CD14-positive monocyte (primary cell): ENCODE measurements at regions not wholly inside any gene's neighbourhood (a gene's known extent, or its start where the extent isn't known, plus 50 kb on each side); places are given as distances from the start of the nearest gene placed in this dataset.
A peak's percentile ranks its signal among the peaks of the same experiment; 100 is the strongest.

Experiments
- DNase-seq, 3 donors: peaks; one replicate each; pipeline ENCODE4 v3.0.0-alpha.2; 2011 to 2022
- H2AFZ ChIP-seq: 2 replicates; pipeline ENCODE4 v1.6.0; 2012; ENCODE audit warnings: mild to moderate bottlenecking, low read depth, low read length, inconsistent platforms; ENCODE audit not compliant: insufficient read depth, poor library complexity, severe bottlenecking
- H3K27ac ChIP-seq, 2 donors: 1 replicate in 1 of 2; 2 replicates in 1 of 2; pipeline ENCODE4 v1.5.1; 2012 to 2013; ENCODE audit warnings: low read length in 2 of 2, control low read depth in 1 of 2, inconsistent platforms in 1 of 2, low read depth in 1 of 2, mild to moderate bottlenecking in 1 of 2
- H3K27me3 ChIP-seq, 2 donors: one replicate each; pipeline versions ENCODE4 v1.6.0 to v1.6.1; 2011 to 2013; ENCODE audit warnings: low read length in 2 of 2; ENCODE audit not compliant: control insufficient read depth in 2 of 2, insufficient read depth in 2 of 2
- H3K36me3 ChIP-seq, 2 donors: replicated peaks in 1 of 2; 1 replicate in 1 of 2; 2 replicates in 1 of 2; pipeline versions ENCODE4 v1.5.1 to v1.6.1; 2012 to 2013; ENCODE audit warnings: low read length in 2 of 2, control low read depth in 1 of 2, inconsistent platforms in 1 of 2, mild to moderate bottlenecking in 1 of 2; ENCODE audit not compliant: insufficient read depth in 2 of 2, control insufficient read depth in 1 of 2
- H3K4me1 ChIP-seq, 2 donors: 1 replicate in 1 of 2; 2 replicates in 1 of 2; pipeline versions ENCODE4 v1.5.1 to v1.6.1; 2012 to 2013; ENCODE audit warnings: low read length in 2 of 2, control low read depth in 1 of 2, inconsistent platforms in 1 of 2, mild to moderate bottlenecking in 1 of 2, moderate library complexity in 1 of 2; ENCODE audit not compliant: insufficient read depth in 2 of 2, control insufficient read depth in 1 of 2
- H3K4me2 ChIP-seq: replicated peaks from 2 replicates; pipeline ENCODE3; 2012; ENCODE audit warnings: low read length, moderate library complexity, mild to moderate bottlenecking; ENCODE audit not compliant: poor library complexity, severe bottlenecking; ENCODE audit errors: extremely low read depth
- H3K4me3 ChIP-seq, 3 experiments: fragments of 200-600 bp in 1 of 3; sonication (generic) in 1 of 3; replicated peaks in 1 of 3; 1 replicate in 2 of 3; 2 replicates in 1 of 3; pipeline ENCODE4 v1.5.1; 2011 to 2013; ENCODE audit warnings: low read length in 3 of 3, mild to moderate bottlenecking in 3 of 3, control low read depth in 2 of 3, low read depth in 2 of 3, inconsistent platforms in 1 of 3, moderate library complexity in 1 of 3
- H3K79me2 ChIP-seq: 2 replicates; pipeline ENCODE4 v1.6.0; 2012; ENCODE audit warnings: mild to moderate bottlenecking, control low read depth, inconsistent platforms, low read length, moderate library complexity; ENCODE audit not compliant: insufficient read depth
- H3K9ac ChIP-seq: 2 replicates; pipeline ENCODE4 v1.6.0; 2017; ENCODE audit warnings: low read length, mild to moderate bottlenecking; ENCODE audit not compliant: insufficient read depth, poor library complexity, severe bottlenecking
- H3K9me3 ChIP-seq, 2 donors: replicated peaks in 1 of 2; 1 replicate in 1 of 2; 2 replicates in 1 of 2; pipeline versions ENCODE4 v1.5.1 to v1.6.1; 2012 to 2013; ENCODE audit warnings: low read length in 2 of 2, control low read depth in 1 of 2; ENCODE audit not compliant: control insufficient read depth in 1 of 2, insufficient read depth in 1 of 2
- H4K20me1 ChIP-seq: 2 replicates; pipeline ENCODE4 v1.6.0; 2012; ENCODE audit warnings: mild to moderate bottlenecking, low read length, control low read depth, moderate library complexity; ENCODE audit not compliant: insufficient read depth
- H3K27ac Mint-ChIP-seq, 7 donors: one replicate each; pipeline ENCODE4 v1.8.0; 2020; ENCODE audit warnings: mild to moderate bottlenecking in 7 of 7, mixed read lengths in 7 of 7, moderate library complexity in 6 of 7, inconsistent platforms in 2 of 7
- H3K27me3 Mint-ChIP-seq, 3 donors: one replicate each; pipeline ENCODE4 v1.8.0; 2021 to 2022; ENCODE audit warnings: low read depth in 3 of 3, mild to moderate bottlenecking in 3 of 3, mixed read lengths in 3 of 3, moderate library complexity in 3 of 3, inconsistent platforms in 1 of 3
- H3K36me3 Mint-ChIP-seq, 2 donors: one replicate each; pipeline ENCODE4 v1.8.0; 2020; ENCODE audit warnings: mixed read lengths in 2 of 2, inconsistent platforms in 1 of 2, mild to moderate bottlenecking in 1 of 2
- H3K4me1 Mint-ChIP-seq: one replicate; pipeline ENCODE4 v1.8.0; 2020; ENCODE audit warnings: mild to moderate bottlenecking, mixed read lengths
- H3K4me3 Mint-ChIP-seq, 2 donors: one replicate each; pipeline ENCODE4 v1.8.0; 2020; ENCODE audit warnings: mild to moderate bottlenecking in 2 of 2, mixed read lengths in 2 of 2, moderate library complexity in 1 of 2
- H3K9me3 Mint-ChIP-seq, 7 donors: one replicate each; pipeline ENCODE4 v1.8.0; 2020 to 2022; ENCODE audit warnings: mixed read lengths in 7 of 7, mild to moderate bottlenecking in 6 of 7, moderate library complexity in 6 of 7, inconsistent platforms in 2 of 7
- WGBS: methylation state at CpG from one replicate; pipeline ENCODE4 v1.1.5; 2013; ENCODE audit warnings: missing lambda C conversion rate; ENCODE audit not compliant: insufficient coverage; 5-methylcytosine and 5-hydroxymethylcytosine counted together
- intact Hi-C, 2 donors: fragments of 100-400 bp; cut with micrococcal nuclease; formaldehyde crosslinking; loops; one replicate each; pipeline versions ENCODE4 v1.15.0 to v1.15.1; 2023
- TF ChIP-seq, protein P1 (sequence below): fragments of 200-600 bp; IDR thresholded peaks from one replicate; pipeline ENCODE4 v1.8.0; 2022; ENCODE audit warnings: antibody characterized with exemption, mild to moderate bottlenecking

DNA sequence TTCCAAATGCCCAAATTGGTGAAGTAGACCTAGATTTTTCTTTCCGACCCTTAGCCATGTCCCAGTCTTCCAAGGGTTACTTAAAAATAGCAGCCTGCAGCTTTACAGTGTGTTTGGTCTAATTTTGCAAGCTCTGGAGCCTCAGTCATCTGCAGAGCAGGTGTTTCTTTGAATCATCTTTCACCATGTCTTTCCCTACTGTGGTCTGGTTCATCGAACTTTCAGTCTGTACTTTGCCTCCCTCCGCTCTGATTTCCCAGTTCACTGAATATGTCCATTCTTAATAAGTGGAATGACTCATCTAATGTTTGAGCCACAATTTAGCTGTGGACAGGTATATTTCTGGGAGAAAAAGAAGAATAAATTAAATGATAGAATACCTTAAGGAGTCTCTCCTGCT is 1060.7 kb downstream of the EFNA5 start:
- H3K27ac ChIP-seq, result no peak overlapping the region
- TF ChIP-seq, protein P1, sequence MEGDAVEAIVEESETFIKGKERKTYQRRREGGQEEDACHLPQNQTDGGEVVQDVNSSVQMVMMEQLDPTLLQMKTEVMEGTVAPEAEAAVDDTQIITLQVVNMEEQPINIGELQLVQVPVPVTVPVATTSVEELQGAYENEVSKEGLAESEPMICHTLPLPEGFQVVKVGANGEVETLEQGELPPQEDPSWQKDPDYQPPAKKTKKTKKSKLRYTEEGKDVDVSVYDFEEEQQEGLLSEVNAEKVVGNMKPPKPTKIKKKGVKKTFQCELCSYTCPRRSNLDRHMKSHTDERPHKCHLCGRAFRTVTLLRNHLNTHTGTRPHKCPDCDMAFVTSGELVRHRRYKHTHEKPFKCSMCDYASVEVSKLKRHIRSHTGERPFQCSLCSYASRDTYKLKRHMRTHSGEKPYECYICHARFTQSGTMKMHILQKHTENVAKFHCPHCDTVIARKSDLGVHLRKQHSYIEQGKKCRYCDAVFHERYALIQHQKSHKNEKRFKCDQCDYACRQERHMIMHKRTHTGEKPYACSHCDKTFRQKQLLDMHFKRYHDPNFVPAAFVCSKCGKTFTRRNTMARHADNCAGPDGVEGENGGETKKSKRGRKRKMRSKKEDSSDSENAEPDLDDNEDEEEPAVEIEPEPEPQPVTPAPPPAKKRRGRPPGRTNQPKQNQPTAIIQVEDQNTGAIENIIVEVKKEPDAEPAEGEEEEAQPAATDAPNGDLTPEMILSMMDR, result no peak
- no peak for DNase-seq
- no peaks in the 10 kb centered on the region for H3K27me3 ChIP-seq
- Mint-ChIP-seq H3K27me3 (no peaks in the 10 kb centered on the region), H3K36me3 (no peaks in the 10 kb centered on the region), H3K27ac (peak overlapping the region in 1 of 7 donors; percentile 37), H3K9me3 (peaks cover 0 to 3% (median under 1%) of the 10 kb centered on the region in 7 donors), H3K4me1 (no peaks in the 10 kb centered on the region), H3K4me3 (no peak overlapping the region)
- H3K79me2 ChIP-seq, result no peaks in the 10 kb centered on the region
- intact Hi-C loops, result no loop called here
- no peak overlapping the region for H2AFZ ChIP-seq
- H3K4me1 ChIP-seq, result no peaks in the 10 kb centered on the region
- no peak overlapping the region for H3K9ac ChIP-seq
- 100% methylated on average over 1 of the region's 3 CpGs for WGBS
- no peak overlapping the region for H3K4me2 ChIP-seq
- H3K36me3 ChIP-seq, result no peaks in the 10 kb centered on the region
- no peak overlapping the region for H3K4me3 ChIP-seq
- no peaks in the 10 kb centered on the region for H3K9me3 ChIP-seq
- H4K20me1 ChIP-seq, result no peaks in the 10 kb centered on the region

DNA sequence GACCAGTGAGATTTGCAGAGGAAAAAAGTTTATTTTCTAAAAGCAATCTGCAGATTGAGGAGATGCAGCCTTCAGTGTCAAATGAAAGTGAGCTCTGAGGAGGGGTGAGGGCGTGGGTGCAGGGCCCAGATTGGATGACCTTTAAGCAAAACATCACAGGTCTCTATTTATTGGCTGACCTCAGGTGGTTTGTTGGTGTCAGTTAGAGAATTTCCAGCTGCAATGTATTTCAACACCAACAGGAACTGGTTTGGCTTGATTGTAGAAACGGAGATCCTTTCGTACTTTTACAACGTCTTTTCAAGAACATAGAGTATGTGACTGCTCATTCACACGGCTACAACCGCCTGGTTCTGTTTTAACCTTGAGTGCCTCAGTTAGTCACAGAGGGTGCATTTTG is 1069.1 kb downstream of the EFNA5 start:
- Histone ChIP-seq H3K9me3 (no peaks in the 10 kb centered on the region), H3K79me2 (no peaks in the 10 kb centered on the region), H3K4me2 (no peak overlapping the region), H3K4me3 (no peak overlapping the region), H3K4me1 (no peaks in the 10 kb centered on the region), H3K27me3 (no peaks in the 10 kb centered on the region), H4K20me1 (no peaks in the 10 kb centered on the region), H3K9ac (no peak overlapping the region), H2AFZ (no peak overlapping the region), H3K27ac (no peak overlapping the region), H3K36me3 (no peaks in the 10 kb centered on the region)
- no peaks in the 10 kb centered on the region for H3K36me3 Mint-ChIP-seq
- no peaks in the 10 kb centered on the region for H3K4me1 Mint-ChIP-seq
- intact Hi-C loops, result no loop called here
- no peaks in the 10 kb centered on the region for H3K27me3 Mint-ChIP-seq
- H3K4me3 Mint-ChIP-seq, result no peak overlapping the region
- WGBS, result 78% methylated on average over 5 of the region's 6 CpGs
- TF ChIP-seq, protein P1, result no peak
- peaks cover 0 to 3% (median 0%) of the 10 kb centered on the region in 7 donors for H3K9me3 Mint-ChIP-seq
- no peak overlapping the region for H3K27ac Mint-ChIP-seq
- DNase-seq, result no peak
